ENCODE measurements at regions not wholly inside any gene's neighbourhood (a gene's known extent, or its start where the extent isn't known, plus 50 kb on each side); places are given as distances from the start of the nearest gene placed in this dataset.

DNA sequence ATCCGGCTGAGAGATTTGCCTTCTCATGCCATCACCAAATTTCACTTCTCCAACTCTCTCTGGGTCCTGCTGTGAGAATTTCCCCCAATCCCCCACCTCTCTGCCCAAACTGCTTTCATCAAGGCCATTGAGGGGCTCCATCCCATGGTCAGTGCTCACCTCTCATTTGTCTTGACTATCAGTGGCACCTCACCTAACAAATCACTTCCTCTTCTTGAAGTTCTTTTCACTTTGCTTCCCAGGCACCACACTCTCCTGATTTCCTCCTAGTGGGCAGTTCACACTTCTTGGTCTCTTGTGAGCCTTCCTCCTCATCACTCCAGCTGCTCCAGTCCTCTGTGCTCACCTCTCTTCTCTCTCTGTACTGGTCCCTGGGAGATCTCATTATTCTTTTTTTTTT, 169.6 kb downstream of the OPA1 start:
- Histone ChIP-seq H3K9me3 (ENCODE audit: control insufficient read depth, low read depth, low read length) (no peaks in the 10 kb centered on the region), H3K9ac (ENCODE audit: control insufficient read depth, extremely low read depth, insufficient read depth, low read length) (no peak overlapping the region), H3K4me2 (ENCODE audit: control insufficient read depth, extremely low read depth, insufficient read depth, low read depth, low read length) (no peak overlapping the region), H3K27ac (ENCODE audit: control insufficient read depth, insufficient read depth, low read length) (no peak overlapping the region), H3K36me3 (ENCODE audit: control insufficient read depth in 2 of 2, extremely low read depth in 1 of 2, insufficient read depth in 2 of 2, low read length in 2 of 2) (no peaks in the 10 kb centered on the region), H3K79me2 (ENCODE audit: control insufficient read depth, insufficient read depth, low read length) (no peaks in the 10 kb centered on the region), H2AFZ (ENCODE audit: control insufficient read depth, low read length) (no peak overlapping the region), H4K20me1 (ENCODE audit: control insufficient read depth, extremely low read depth, insufficient read depth, low read length) (no peaks in the 10 kb centered on the region), H3K27me3 (ENCODE audit: control insufficient read depth, extremely low read depth, insufficient read depth, low read length) (peaks cover 5% of the 10 kb centered on the region), H3K4me3 (ENCODE audit: control insufficient read depth in 2 of 3, extremely low read depth in 1 of 3, insufficient read depth in 2 of 3, low read depth in 1 of 3, low read length in 3 of 3) (no peak overlapping the region), H3K4me1 (ENCODE audit: control insufficient read depth, extremely low read depth, insufficient read depth, low read length) (no peaks in the 10 kb centered on the region), H3K9me1 (ENCODE audit: control insufficient read depth, extremely low read depth, insufficient read depth, low read length) (no peaks in the 10 kb centered on the region)
- FAIRE-seq (no peak), DNase-seq (ENCODE audit: low read depth, low spot score) (no peak)
- dilution Hi-C loops (cut with MboI; ENCODE audit: extremely low pct_ligation_motif_present, low sequenced_read_pairs) = loop anchor here (25.0 kb wide), 1 partner anchor 550 kb away; no protein-coding TSS in a partner anchor
- TF ChIP-seq EZH2 (IDR thresholded peaks at IDR 0.05; ENCODE audit: low read length) = no peak
- TF ChIP-seq, protein P1, sequence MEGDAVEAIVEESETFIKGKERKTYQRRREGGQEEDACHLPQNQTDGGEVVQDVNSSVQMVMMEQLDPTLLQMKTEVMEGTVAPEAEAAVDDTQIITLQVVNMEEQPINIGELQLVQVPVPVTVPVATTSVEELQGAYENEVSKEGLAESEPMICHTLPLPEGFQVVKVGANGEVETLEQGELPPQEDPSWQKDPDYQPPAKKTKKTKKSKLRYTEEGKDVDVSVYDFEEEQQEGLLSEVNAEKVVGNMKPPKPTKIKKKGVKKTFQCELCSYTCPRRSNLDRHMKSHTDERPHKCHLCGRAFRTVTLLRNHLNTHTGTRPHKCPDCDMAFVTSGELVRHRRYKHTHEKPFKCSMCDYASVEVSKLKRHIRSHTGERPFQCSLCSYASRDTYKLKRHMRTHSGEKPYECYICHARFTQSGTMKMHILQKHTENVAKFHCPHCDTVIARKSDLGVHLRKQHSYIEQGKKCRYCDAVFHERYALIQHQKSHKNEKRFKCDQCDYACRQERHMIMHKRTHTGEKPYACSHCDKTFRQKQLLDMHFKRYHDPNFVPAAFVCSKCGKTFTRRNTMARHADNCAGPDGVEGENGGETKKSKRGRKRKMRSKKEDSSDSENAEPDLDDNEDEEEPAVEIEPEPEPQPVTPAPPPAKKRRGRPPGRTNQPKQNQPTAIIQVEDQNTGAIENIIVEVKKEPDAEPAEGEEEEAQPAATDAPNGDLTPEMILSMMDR (optimal IDR thresholded peaks at IDR 0.05 in 1 of 3, IDR thresholded peaks at IDR 0.05 in 1 of 3, conservative IDR thresholded peaks at IDR 0.05 in 1 of 3; ENCODE audit: extremely low read depth in 1 of 3, insufficient read depth in 2 of 3, low read length in 3 of 3) = no peak

DNA sequence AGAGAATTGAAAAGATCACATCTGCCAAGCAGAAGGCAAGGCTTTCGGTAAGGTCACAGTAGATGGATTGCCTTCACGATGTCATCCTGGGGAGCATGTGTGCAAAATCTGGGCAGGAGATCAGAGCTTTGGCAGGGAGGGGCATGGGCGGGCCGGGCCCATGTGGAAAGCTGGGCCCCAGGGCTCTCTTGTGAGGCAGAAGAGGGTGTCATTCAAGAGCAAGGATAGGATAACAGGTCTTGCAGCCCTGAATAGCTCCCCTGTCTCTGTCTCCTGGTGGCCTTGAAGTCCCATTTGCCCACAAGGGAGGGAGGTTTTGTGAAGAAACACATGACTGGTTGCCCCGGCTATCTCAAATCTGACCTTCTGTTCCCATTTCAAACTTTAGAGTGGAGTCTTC, 172.0 kb downstream of the OPA1 start:
- H3K9ac ChIP-seq (ENCODE audit: control insufficient read depth, extremely low read depth, insufficient read depth, low read length) = no peak overlapping the region
- DNase-seq (ENCODE audit: low read depth, low spot score) (no peak), FAIRE-seq (no peak)
- no peaks in the 10 kb centered on the region for H3K9me1 ChIP-seq (ENCODE audit: control insufficient read depth, extremely low read depth, insufficient read depth, low read length)
- no peak overlapping the region for H3K4me2 ChIP-seq (ENCODE audit: control insufficient read depth, extremely low read depth, insufficient read depth, low read depth, low read length)
- dilution Hi-C loops (cut with MboI; ENCODE audit: extremely low pct_ligation_motif_present, low sequenced_read_pairs) = loop anchor here (25.0 kb wide), 1 partner anchor 547 kb away; no protein-coding TSS in a partner anchor
- H3K79me2 ChIP-seq (ENCODE audit: control insufficient read depth, insufficient read depth, low read length) = no peaks in the 10 kb centered on the region
- no peak overlapping the region for H2AFZ ChIP-seq (ENCODE audit: control insufficient read depth, low read length)
- H3K9me3 ChIP-seq (ENCODE audit: control insufficient read depth, low read depth, low read length) = no peaks in the 10 kb centered on the region
- no peak overlapping the region for H3K27ac ChIP-seq (ENCODE audit: control insufficient read depth, insufficient read depth, low read length)
- H3K4me3 ChIP-seq (ENCODE audit: control insufficient read depth in 2 of 3, extremely low read depth in 1 of 3, insufficient read depth in 2 of 3, low read depth in 1 of 3, low read length in 3 of 3) = no peak overlapping the region
- no peaks in the 10 kb centered on the region for H3K4me1 ChIP-seq (ENCODE audit: control insufficient read depth, extremely low read depth, insufficient read depth, low read length)
- H3K36me3 ChIP-seq (ENCODE audit: control insufficient read depth in 2 of 2, extremely low read depth in 1 of 2, insufficient read depth in 2 of 2, low read length in 2 of 2) = no peaks in the 10 kb centered on the region
- H3K27me3 ChIP-seq (ENCODE audit: control insufficient read depth, extremely low read depth, insufficient read depth, low read length) = peaks cover 5% of the 10 kb centered on the region
- TF ChIP-seq, protein P1 (optimal IDR thresholded peaks at IDR 0.05 in 1 of 3, IDR thresholded peaks at IDR 0.05 in 1 of 3, conservative IDR thresholded peaks at IDR 0.05 in 1 of 3; ENCODE audit: extremely low read depth in 1 of 3, insufficient read depth in 2 of 3, low read length in 3 of 3) = no peak
- TF ChIP-seq EZH2 (IDR thresholded peaks at IDR 0.05; ENCODE audit: low read length) = no peak
- H4K20me1 ChIP-seq (ENCODE audit: control insufficient read depth, extremely low read depth, insufficient read depth, low read length) = no peaks in the 10 kb centered on the region

Data from keratinocyte (primary cell).